HG02642 (cell line): ENCODE measurements at regions not wholly inside any gene's neighbourhood (a gene's known extent, or its start where the extent isn't known, plus 50 kb on each side); places are given as distances from the start of the nearest gene placed in this dataset.
"Not testable (repeated sequence)": the region's sequence is repeated elsewhere in the genome, so short reads cannot be mapped to it uniquely, and the experiment has no call there.

Experiments used
- ATAC-seq: cut with Tn5 transposase; IDR thresholded peaks from one replicate; pipeline ENCODE4 v1.9.1; 2021; ENCODE audit warnings: mild to moderate bottlenecking; ENCODE audit not compliant: unreplicated experiment, poor library complexity

DNA sequence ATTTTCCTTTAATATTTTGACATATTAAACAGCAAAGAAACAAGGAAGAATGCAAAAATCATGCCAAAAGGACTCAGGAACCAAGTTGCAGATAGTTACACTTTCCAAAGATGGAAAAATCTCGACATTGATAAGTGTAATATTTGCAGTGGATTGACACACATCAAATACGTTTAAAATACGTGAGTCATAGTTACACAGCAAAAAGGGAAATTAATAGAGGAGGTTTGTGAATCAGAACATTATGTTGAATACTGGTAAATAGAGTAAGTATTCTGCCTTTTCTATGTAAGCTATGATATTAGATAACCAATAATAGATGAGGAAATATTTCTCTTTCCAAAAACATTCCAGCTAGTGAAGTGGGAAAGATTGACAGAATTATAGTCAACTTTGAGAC lies 1761.3 kb upstream of the IGFBP7 start:
- no peak for ATAC-seq

DNA sequence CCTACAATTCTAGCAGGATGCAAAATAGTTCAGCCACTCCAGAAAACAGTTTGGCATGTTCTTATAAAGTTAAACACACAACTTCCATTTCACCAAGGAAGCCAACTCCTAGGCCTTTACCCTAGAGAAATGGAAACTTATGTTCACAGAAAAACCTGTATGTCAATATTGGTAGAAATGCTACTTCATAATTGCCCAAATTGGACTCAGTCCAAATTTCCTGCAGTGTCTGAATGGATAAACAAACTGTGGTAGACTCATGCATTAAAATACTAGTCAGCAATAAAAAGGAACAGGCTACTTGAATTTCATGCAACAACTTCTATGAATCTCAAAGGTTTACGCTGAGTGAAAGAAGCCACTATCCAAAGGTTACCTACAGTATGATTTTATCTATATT lies 1738.8 kb upstream of the IGFBP7 start:
- no peak for ATAC-seq

DNA sequence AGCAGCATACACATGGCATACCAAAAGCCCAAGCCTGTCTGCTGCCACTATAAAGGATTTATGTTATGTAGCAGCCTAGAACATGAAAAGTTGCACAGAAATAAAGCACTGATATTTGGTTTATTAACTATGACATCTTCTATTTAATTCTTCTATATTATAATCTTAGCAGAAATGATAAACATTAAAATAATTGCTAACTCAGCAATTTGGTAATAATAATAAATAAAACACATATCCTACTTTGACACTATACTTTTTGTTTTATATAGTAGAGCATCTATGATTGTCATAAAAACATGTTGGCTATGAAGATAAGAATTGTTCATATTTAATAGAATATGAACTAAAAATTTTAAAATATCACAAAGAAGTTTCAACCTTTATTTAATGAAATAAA lies 1733.3 kb upstream of the IGFBP7 start:
- no peak for ATAC-seq

DNA sequence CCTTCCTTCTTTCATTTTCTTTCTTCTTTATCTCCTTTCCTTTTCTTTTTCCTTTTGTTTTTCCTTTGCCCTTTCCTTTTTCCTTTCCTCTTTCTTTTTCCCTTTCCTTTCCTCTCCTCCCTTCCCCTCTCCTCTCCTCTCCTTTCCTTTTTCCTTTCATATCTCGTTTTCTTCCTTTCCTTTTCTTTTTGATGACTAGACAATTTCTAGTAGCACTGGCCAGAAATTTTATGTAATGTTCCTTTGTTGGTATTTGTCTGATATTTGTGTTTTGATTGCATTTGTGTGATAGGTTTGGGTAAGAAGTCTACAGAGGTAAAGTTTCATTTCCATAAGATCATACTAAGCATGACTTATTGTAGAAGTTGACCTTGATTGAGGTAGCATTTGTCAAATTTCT lies 1722.9 kb upstream of the IGFBP7 start:
- no peak for ATAC-seq

DNA sequence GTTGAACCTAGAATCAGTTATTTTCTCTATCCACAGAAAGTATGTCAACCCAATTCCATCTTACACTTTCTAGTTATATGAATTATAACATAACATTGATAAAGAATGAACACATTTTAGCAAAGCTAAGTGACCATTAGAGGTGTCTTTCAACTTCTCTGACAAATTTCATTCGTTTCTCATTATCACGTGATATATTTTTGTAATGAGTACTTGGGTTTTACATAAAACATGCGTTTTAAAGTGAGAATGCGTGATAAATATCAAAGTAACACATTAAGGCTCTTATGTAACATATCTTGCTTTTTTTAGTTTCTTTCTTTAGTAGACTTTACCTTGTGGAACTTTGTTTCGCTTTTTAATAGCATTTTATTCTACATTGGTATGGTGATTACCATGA lies 1715.1 kb upstream of the IGFBP7 start:
- no peak for ATAC-seq

DNA sequence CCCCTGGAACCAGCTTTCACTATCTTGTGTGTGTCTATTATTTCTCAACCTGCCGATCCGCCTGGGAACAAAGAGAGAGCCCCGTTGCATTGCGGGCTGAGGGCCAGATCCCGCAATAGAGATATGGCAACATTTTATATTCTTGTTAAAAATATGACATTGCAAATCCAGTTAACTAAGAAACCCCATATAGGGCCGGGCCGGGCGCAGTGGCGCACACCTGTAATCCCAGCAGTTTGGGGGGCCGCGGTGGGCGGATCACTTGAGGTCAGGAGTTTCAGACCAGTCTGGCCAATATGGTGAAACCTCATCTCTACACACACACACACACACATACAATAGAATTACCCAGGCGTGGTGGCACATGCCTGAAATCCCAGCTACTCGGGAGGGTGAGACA lies 1708.4 kb upstream of the IGFBP7 start:
- not testable (repeated sequence) for ATAC-seq

DNA sequence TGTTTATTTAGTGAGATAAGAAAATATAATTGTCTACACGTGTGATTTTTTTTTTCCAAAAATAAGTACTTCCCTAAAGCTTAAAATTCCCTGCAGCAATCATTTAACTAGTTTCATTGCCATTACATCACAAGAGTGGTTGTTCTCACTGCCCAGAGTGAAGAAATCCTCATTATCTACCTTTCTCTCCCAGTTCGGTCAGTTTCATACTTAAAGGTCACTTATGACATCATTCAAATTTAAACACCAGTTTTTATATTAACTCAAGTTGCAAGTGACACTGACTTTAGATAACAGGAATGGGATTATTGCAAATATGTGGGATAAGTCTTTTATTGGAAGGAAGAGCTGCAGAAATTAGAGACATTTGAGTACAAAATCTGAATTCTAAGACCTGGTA lies 1699.8 kb upstream of the IGFBP7 start:
- ATAC-seq, result no peak

DNA sequence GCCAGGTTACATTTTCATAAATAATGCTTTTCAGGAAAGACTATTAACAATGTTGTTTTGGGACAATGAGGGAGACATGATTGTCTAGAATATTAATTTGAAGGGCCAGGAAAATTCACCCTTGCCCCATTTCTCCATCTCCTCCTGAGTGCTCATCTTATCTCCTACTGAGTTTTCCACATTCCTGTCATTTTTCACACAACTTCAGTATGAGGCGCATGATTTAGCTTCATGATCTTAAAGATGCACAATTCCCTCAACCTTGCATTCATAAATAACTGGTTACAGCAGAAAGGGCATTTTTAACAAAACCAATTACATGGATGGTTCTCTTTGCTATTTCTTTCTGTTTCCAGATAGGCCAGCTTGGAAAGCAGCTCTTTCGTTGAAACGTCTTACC lies 1699.2 kb upstream of the IGFBP7 start:
- no peak for ATAC-seq

DNA sequence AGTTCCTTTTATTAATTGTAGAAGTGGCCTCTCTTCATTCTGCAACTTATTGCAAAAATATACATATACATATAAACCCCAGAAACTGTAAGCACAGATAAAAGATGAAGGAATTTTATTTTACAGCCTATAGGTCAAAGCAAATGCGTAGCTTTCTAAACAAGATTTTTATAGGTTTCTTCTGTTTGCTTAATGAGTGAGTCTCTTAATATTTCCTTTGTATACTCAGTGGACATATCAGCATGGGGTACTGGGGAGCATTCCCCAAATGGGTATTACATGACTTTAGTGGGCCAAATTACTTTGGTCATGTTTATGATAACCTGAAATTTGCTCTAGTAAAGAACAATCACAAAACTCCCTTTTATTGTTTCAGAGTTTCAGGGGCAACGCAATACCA lies 1698.6 kb upstream of the IGFBP7 start:
- no peak for ATAC-seq

DNA sequence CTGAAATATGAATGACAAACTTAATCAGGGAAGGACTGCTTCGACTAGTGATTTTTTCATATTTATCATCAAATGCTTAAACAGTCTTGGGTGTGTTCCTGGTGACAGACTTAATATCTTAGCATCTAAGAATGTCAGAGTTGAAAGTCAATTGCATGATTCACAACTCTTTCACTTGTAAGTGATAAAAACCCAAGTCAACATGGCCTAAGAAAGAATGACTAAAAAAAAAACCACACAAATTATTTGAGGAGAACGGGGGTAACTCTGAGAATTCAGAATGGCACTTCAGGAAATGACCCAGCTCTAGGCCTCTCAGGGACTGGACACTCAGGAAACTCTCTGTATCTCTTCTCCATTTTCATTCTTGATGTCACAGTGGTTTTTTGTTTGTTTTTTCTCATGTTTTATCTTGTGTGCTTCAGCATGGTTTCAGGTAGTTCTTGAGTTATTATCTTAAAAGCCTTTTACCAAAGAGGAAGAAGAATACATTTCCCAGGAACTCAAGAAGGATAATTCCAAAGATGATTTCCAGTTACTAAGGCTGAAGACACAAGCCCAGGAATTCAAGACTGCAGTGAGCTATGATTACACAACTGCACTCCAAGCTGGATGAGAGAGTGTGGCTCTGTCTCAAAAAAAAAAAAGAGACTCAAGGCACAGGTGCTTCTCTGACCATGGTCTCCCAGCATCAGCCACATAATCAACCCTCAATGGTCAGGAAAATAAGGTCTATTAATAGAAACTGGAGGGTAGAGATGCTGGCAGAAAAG lies 1697.8 kb upstream of the IGFBP7 start:
- no peak for ATAC-seq

DNA sequence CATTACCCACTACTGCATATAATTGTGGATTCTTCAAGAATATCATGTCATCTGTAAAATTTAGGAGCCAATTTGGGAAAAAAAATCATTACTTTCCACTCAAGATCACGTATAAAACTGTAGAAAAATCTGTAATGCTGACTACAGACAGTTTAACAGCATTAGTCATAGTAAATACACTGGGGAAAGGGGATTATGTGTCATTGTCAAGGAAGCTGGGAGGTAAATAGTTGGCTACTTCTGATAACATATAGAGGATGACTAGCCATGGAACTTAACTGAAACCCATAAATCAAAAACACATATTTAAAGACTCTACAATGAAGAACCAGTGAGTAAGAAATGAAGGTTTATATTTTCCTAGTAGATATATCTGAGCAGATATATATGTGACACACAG lies 1666.4 kb upstream of the IGFBP7 start:
- no peak for ATAC-seq

DNA sequence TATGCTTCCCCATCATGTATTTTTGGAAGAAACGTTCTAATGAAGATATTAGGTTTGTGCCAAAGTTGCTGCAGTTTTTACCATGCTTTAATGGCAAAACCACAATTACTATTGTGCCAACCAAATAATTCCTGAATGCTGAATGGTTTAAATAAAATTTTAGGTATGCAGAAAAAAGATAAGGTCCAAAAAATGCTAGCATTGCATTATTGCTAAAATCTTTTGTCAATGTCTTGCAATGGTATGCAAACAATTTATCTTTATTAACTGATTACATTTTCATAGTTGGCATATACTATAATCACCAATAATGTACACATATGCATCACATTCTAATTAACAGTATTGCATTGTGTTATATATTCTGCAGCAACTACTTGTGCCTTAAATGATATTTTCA lies 1657.4 kb upstream of the IGFBP7 start:
- ATAC-seq, result no peak

DNA sequence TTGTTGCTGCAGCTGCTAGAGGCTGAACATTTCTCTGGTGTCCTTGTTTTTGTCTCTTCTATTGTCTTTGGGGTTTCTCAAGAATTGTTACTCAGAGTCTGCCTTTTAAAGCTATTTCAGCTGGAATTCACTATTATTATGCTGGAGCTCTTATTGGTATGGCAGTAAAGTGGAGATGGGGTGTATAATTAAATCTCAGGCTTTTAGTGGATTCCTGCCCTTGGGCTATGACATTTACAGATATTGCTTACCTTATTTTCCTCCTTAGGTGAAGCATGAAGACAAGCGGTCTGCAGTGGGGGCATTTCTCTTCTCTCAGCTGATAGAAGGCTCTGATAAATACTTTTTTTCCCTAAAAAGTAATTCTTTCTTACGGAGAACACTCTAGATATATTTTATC lies 1656.6 kb upstream of the IGFBP7 start:
- ATAC-seq, result no peak

DNA sequence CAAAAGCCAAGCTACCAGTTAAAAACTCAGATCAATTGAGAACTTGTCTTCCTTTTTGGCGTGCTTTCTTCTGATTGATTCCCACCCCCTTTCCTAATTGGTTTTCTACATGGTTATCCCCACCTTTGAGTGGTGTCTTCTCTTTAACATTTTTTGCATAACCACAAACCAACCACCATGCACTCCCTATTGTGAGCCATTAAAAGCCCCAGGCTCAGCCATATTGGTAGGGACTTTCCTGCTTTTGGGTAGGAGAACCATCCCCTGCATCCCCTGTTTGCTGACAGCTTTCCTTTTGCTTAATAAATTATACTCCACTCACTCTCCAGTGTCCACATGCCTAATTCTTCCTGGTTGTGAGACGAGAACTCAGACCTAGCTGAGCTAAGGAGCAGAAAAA lies 1651.4 kb upstream of the IGFBP7 start:
- ATAC-seq, result no peak

DNA sequence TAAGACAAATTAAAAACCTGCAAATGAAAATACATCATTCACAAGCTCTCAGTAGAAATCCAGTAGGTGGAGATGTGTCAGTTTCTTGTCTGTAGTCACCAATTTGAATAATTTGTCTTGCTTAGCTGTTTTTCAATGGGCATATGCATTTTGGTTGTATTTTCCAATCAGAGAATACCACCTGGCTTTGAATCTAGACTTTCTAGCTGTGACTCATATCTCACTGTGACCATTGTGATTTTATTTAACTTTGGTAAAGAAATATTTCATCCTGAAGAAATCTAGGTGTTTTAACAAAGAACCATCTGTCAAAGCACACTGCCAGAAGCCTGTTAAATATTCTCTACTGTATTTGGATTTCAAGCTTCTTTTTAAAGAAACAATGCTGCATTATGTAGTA lies 1650.6 kb upstream of the IGFBP7 start:
- ATAC-seq, result no peak

DNA sequence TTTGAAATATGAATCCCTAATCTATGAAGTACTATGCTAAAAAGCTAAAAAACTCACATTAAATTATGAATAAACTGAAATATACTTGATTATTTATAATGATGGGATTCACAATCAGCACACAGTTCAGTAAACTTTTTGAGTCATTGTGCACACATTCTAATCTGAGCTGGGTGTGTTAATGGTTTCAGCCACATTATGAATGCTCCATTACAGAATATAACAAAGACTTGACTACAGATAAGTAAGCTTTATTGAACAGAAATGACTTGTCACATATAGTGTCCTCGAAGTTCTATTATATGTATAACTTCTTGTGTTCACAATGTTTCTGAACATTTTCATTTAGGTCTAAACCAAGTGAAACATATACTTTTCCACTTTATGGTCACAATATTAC lies 1649.9 kb upstream of the IGFBP7 start:
- ATAC-seq, result no peak

DNA sequence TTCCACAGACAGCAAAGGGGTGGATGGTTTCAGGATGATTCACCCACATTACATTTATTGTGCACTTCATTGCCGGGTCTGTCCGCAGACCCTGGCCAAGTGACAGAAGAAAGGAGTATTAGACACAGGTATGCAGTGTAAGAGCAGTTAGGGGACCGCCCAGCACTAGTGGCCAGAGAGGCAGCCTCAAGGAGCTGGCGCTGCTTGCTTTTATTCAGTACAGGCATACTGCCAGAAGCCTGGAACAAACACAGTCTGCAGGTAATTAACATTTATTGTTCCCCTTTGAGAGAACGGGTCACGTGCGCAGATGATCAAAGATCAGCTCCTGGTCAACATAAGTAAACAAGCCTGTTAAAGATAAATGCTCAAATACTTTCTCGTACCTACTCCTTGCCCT lies 1639.0 kb upstream of the IGFBP7 start:
- no peak for ATAC-seq

DNA sequence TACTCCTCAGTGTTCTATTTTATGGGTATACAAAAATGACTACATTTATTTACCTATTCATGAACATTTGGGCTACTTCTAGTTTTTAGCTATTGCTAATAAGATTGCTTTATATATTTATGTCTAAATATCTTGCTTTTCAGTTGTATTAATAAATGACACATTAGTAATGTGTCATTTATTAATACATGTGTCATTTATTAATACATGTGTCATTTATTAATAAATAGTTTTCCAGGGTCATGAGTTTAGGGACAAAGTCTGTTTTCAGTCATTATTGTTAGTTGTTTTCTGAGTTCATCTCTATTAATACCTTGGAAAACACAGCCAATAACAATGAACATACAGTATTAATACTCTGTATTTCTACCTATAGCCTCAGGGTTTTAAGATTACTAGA lies 1630.7 kb upstream of the IGFBP7 start:
- ATAC-seq, result no peak

DNA sequence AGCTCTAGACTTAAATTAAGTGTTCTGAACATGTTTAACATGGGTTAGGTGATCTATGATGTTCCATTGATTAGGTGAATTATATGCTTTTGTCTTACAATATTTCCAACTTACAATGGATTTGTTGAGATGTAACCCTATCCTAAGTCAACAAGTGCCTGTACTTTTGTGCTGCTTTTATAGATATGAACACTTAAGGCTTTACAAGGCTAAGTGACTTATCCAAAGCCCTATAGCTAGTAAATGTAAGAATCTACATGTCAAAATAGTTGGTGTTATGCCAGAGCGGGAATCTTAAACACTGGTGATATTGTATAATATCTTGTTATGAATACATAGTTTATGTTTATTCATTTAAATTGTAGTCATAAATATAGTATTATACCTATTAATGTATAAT lies 1629.1 kb upstream of the IGFBP7 start:
- ATAC-seq, result no peak

DNA sequence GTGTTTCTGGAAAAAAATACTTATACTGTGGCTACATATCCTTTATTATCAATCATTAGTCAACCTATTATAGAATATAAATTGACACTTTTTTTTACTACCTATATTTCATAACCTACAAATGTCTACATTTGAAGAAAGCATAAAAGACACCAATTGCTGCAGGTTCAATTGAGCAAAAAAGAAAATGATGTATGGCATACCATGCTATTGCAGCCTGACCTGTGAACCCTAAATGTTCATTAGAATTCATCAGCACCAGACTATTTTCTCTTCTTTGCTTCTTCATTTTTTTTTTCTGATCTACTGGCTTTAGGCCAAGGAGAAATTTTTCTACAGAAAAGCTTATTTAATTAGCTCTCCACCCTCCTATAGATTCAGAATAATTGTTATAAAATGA lies 1628.2 kb upstream of the IGFBP7 start:
- no peak for ATAC-seq

DNA sequence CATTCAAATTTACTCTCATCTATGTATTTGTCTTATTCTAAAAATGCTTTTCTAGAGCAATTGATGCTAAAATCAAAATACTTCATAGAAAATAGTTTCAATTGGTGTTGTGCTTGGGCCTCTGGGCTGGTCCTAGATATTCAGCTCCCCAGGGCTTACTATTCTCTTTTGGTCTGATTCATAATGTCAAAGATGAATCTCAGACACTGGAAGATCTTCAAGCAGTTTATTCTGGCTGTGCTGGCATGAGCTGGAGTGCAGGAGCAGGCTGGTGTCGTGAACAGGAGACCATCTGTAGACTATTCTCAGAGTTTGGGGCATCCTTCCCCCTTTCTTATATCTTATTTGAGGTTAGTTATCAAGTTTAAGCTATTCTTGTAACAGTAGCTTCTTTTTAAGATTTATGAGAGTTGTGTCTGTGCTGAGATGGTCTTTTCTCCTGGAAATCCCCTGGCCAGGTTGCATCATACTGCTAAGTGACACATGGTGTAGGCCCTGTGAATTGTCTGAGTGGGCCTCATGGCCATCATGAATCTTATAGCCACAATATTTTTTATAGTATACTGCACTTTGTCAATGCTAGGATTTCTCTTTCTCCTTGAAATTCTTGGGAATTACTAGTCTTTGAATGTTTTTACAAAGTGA lies 1624.0 kb upstream of the IGFBP7 start:
- ATAC-seq, result peak; percentile 57

DNA sequence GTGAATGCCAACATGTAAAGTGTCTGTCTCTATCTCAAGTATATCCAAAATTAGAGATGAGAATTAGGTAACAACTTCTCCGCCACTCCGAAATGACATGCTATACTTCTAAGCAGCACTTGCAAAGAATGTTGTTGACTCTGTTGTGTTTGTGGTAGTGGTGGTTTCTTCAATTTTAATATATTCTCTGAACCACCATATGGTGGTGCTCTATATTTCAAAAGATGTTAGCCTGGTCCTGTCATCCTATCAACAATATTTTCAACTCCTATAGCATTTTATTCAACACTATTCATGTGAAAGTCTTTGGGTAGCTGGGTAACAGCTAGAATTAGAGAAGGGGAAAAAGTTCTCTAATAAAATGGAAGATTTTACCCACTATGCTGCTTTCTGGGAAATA lies 1622.8 kb upstream of the IGFBP7 start:
- ATAC-seq, result no peak
